ENCODE measurements at regions not wholly inside any gene's neighbourhood (a gene's known extent, or its start where the extent isn't known, plus 50 kb on each side); places are given as distances from the start of the nearest gene placed in this dataset.

- Histone ChIP-seq H3K27ac (no peak overlapping the region), H3K4me3 (no peak overlapping the region)
- TF ChIP-seq, protein P1, sequence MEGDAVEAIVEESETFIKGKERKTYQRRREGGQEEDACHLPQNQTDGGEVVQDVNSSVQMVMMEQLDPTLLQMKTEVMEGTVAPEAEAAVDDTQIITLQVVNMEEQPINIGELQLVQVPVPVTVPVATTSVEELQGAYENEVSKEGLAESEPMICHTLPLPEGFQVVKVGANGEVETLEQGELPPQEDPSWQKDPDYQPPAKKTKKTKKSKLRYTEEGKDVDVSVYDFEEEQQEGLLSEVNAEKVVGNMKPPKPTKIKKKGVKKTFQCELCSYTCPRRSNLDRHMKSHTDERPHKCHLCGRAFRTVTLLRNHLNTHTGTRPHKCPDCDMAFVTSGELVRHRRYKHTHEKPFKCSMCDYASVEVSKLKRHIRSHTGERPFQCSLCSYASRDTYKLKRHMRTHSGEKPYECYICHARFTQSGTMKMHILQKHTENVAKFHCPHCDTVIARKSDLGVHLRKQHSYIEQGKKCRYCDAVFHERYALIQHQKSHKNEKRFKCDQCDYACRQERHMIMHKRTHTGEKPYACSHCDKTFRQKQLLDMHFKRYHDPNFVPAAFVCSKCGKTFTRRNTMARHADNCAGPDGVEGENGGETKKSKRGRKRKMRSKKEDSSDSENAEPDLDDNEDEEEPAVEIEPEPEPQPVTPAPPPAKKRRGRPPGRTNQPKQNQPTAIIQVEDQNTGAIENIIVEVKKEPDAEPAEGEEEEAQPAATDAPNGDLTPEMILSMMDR (IDR thresholded peaks at IDR 0.05) = no peak
- DNase-seq (ENCODE audit: low spot score) = no peak
These were observed 1151.7 kb upstream of the LRRN3 start for GRCh38 chr7:109939207-109939606.

DNA sequence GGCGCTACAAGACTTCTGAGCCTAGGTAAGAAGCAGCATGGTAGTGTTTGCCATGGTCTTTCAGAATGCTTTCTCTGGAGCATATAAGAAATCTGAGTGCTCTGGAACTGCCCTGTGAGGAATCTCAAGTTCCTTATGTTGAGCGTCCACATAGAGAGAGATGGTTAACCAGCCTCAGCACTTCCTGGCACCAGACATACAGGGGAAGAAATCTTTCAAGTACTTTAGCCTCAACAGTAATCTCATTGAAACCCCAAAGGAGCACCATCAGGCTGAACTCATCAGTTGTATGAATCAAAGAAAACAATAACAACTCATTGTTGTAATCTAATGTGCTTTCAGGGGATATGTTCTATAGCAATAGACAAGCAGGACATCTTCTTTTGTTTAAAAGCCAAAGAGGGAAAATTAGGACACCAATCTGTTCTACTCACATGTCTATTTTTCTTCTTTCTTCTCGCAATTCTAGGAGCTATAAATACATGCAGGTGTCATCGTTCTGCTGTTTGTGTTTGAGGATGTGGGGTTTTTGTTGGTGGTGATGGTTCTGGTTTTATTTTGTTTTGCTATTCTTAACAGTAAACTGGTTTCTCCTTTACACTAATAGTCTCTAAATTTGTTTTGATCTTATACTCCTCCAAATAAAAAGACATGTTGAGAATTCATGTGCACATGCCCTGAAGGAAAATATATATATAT, 1145.0 kb upstream of the LRRN3 start:
- no peak for DNase-seq (ENCODE audit: low spot score)
- no peak overlapping the region for H3K27ac ChIP-seq
- TF ChIP-seq, protein P1 (IDR thresholded peaks at IDR 0.05) = no peak
- no peak overlapping the region for H3K4me3 ChIP-seq

DNA sequence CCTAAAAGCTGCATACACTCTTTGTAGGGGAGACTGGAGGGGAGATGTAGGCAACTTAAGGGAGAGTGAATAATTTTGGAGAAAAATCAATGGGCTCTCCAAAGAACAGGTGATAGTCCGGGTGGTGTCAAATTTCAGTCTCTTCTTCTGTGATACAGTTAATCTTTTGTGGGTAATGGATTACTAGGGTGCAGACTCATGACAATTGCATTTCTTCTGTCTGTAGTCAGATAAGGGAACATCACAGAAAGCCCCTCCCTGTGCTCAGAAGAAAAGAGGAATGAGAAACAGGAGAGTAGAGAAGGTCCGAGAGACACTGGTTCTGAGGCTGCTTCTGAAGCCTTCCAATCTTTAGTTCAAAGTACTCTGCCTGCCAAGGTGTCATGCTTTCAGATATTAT, 1140.7 kb upstream of the LRRN3 start:
- DNase-seq (ENCODE audit: low spot score) = no peak
- TF ChIP-seq, protein P1 (IDR thresholded peaks at IDR 0.05) = no peak
- no peak overlapping the region for H3K4me3 ChIP-seq
- no peak overlapping the region for H3K27ac ChIP-seq

DNA sequence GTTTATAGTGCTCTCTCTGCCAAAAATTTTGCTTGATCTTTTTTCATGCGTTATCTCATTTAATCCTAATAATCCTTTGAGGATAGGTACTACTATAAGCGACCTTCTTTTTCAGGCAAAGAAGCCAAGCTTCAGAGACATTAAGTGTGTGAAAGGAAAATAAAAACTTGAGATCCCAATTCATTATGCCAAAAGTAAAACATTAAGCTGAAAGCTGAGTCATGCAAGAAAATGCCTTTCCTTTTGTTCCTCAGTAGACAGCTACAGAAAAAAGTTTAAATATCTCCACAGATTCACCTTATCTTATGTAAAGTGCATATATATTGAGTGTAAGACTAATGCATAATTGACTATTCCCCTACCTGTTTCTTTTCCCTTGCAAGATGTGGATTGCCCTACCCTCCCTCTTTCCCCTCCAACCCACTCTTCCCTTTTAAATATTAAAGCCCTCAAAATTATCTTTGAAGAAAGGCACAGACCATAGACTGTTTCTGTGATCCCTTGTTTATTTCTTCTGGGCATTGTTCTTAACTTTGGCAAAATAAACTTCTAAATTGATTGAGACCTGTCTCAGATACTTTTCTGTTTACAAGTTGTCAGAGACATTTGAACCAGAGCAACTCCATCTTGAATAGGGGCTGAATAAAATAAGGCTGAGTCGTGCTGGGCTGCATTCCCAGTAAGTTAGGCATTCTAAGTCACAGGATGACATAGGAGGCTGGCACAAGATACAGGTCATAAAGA, 1139.9 kb upstream of the LRRN3 start:
- TF ChIP-seq, protein P1 (IDR thresholded peaks at IDR 0.05) = no peak
- Histone ChIP-seq H3K27ac (no peak overlapping the region), H3K4me3 (no peak overlapping the region)
- no peak for DNase-seq (ENCODE audit: low spot score)

- TF ChIP-seq, protein P1 (IDR thresholded peaks at IDR 0.05) = no peak
These were observed 1139.4 kb upstream of the LRRN3 start for GRCh38 chr7:109951565-109951928.

DNA sequence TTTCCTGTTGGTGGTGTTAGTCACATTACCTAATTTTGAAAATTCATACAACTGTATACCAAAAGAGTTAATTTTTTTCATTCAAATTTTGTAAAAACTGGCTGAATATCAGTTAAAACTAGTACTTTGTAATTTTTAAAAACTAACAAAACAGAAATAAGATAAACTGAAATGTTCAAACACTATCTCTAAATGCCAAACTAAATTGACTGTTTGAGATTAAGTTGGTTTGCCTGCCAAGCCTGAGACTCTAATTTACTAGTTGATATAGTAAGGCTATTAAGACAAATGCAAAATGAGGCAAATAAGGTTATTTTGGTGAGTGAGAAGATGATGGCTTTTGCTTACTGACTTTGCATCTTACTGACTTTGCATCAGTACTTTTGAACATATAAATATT, 1134.9 kb upstream of the LRRN3 start:
- no peak overlapping the region for H3K4me3 ChIP-seq
- no peak for DNase-seq (ENCODE audit: low spot score)
- TF ChIP-seq, protein P1 (IDR thresholded peaks at IDR 0.05) = no peak
- H3K27ac ChIP-seq = no peak overlapping the region

More at GRCh38 chr7:109951565-109951928, 1139.4 kb upstream of the LRRN3 start:
- no peak for DNase-seq (ENCODE audit: low spot score)
- H3K4me3 ChIP-seq = no peak overlapping the region
- no peak overlapping the region for H3K27ac ChIP-seq

GRCh38 chr7:109956916-109957315, 1134.0 kb upstream of the LRRN3 start:
- TF ChIP-seq, protein P1 (IDR thresholded peaks at IDR 0.05) = no peak
- no peak overlapping the region for H3K27ac ChIP-seq
- no peak overlapping the region for H3K4me3 ChIP-seq
- DNase-seq (ENCODE audit: low spot score) = no peak
